AG04450 (cell line): ENCODE measurements at regions not wholly inside any gene's neighbourhood (a gene's known extent, or its start where the extent isn't known, plus 50 kb on each side); places are given as distances from the start of the nearest gene placed in this dataset.

Experiments used
- CTCF ChIA-PET: fragments of 300-600, 350-600 bp; formaldehyde crosslinking; extraction: SDS; loops from one replicate; lab custom pipeline; 2022; ENCODE audit warnings: antibody characterized with exemption, inconsistent platforms; lab: Charles Lee
- POLR2A ChIA-PET: fragments of 350-600 bp; formaldehyde crosslinking; extraction: SDS; loops from one replicate; lab custom pipeline; 2021; ENCODE audit warnings: antibody characterized with exemption, inconsistent platforms; lab: Yijun Ruan, JAX
- DNase-seq: peaks from one replicate; pipeline ENCODE4 v3.0.0-alpha.2; 2011; ENCODE audit warnings: low read depth, low spot score
- H3K27ac ChIP-seq: one replicate; pipeline ENCODE4 v1.5.1; 2012; ENCODE audit warnings: low read depth, low read length, control low read depth
- H3K27me3 ChIP-seq: one replicate; pipeline ENCODE4 v1.6.0; 2012; ENCODE audit warnings: low read length; ENCODE audit not compliant: control insufficient read depth, insufficient read depth
- H3K4me3 ChIP-seq: 2 replicates; pipeline ENCODE4 v1.5.1; 2011; ENCODE audit warnings: mild to moderate bottlenecking, low read depth, low read length, control low read depth
- H3K9me3 ChIP-seq: 2 replicates; pipeline ENCODE4 v1.5.1; 2012; ENCODE audit warnings: low read length; ENCODE audit not compliant: control insufficient read depth, insufficient read depth
- CTCF ChIP-seq: IDR thresholded peaks from 2 replicates; pipeline ENCODE4 v1.5.1; 2011; ENCODE audit warnings: low read depth, low read length, control low read depth, inconsistent platforms

GRCh38 chr14:29264865-29265264 is 498.3 kb downstream of the FOXG1 start:
- H3K27ac ChIP-seq = no peak overlapping the region
- POLR2A ChIA-PET = no interaction called here
- no peaks in the 10 kb centered on the region for H3K27me3 ChIP-seq
- H3K4me3 ChIP-seq = no peak overlapping the region
- TF ChIP-seq CTCF = no peak
- no peak for DNase-seq
- no peaks in the 10 kb centered on the region for H3K9me3 ChIP-seq
- CTCF ChIA-PET = no interaction called here

- Histone ChIP-seq H3K27me3 (no peaks in the 10 kb centered on the region), H3K9me3 (no peaks in the 10 kb centered on the region), H3K4me3 (no peak overlapping the region), H3K27ac (no peak overlapping the region)
- DNase-seq = no peak
- no peak for TF ChIP-seq CTCF
- POLR2A ChIA-PET = no interaction called here
- CTCF ChIA-PET = no interaction called here
Measured at GRCh38 chr14:29265852-29266251, 499.3 kb downstream of the FOXG1 start.

- TF ChIP-seq CTCF = no peak
- H3K27me3 ChIP-seq = no peaks in the 10 kb centered on the region
- CTCF ChIA-PET = no interaction called here
- POLR2A ChIA-PET = no interaction called here
- H3K9me3 ChIP-seq = no peaks in the 10 kb centered on the region
- no peak overlapping the region for H3K27ac ChIP-seq
- DNase-seq = no peak
- no peak overlapping the region for H3K4me3 ChIP-seq
Measured at GRCh38 chr14:29271669-29272068, 505.1 kb downstream of the FOXG1 start.

DNA sequence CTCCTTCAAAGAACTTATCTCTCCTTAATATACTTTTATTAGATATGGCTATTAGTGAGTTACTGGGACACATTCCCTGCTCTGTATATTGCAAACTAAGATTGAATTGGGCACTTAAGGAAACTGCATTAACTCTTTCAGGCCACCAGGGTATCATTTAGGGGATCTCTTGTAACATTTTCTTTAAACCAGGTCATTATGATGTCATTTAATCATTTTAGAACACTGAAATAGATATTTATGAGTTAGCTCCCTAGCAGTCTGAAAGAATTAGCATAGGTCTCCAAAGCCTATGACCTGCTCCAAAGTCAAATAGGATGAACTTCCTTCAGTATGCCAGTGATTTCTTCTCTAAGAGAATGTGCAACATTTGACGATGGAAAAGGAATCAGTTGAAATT is 506.9 kb downstream of the FOXG1 start:
- H3K27ac ChIP-seq = no peak overlapping the region
- no peak overlapping the region for H3K4me3 ChIP-seq
- DNase-seq = no peak
- POLR2A ChIA-PET = no interaction called here
- CTCF ChIA-PET = no interaction called here
- no peaks in the 10 kb centered on the region for H3K9me3 ChIP-seq
- TF ChIP-seq CTCF = no peak
- H3K27me3 ChIP-seq = no peaks in the 10 kb centered on the region

DNA sequence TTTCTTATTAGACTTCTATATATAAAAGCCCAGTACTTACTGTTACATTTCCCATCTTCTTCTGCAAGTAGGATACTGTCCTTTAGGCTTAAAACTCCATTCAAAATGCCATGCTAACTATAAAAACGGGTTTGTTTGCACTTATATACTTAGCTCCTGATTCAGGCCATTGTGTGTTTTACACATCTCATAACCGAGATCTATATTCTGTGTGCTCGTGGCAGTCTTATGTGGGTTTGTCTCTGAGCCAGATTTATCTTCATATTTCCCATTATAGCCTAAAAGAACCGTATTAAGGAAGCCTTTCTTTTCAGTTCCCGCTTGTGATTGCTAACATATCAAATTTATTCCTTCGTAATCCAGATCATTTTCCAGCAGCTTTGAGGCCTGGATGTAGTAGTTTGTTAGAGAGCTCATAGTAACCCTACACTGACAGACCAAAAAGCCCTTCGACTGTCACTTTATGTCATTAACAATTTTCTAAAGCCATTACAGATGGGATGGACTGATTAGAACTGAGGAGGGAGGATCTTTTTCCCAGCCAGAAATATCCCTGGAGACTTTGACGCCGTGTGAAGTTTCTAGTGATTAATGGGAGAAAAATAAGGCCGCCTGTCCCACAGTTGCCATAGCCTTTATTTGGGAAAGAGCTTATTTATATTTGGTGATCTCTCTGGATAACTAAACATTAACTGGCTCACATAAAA is 508.5 kb downstream of the FOXG1 start:
- H3K4me3 ChIP-seq = no peak overlapping the region
- TF ChIP-seq CTCF = no peak
- ChIA-PET CTCF (no interaction called here), POLR2A (no interaction called here)
- no peaks in the 10 kb centered on the region for H3K27me3 ChIP-seq
- no peak overlapping the region for H3K27ac ChIP-seq
- H3K9me3 ChIP-seq = no peaks in the 10 kb centered on the region
- no peak for DNase-seq
